ENCODE measurements at regions not wholly inside any gene's neighbourhood (a gene's known extent, or its start where the extent isn't known, plus 50 kb on each side); places are given as distances from the start of the nearest gene placed in this dataset.

GRCh38 chr3:180420804-180421203, 181.2 kb upstream of the TTC14 start:
- no peaks in the 10 kb centered on the region for H3F3A ChIP-seq (ENCODE audit: insufficient read depth, low read length, poor library complexity, severe bottlenecking)
- H3K27ac ChIP-seq (ENCODE audit: low read length), result no peak overlapping the region
- H4K20me1 ChIP-seq (ENCODE audit: insufficient read depth), result no peaks in the 10 kb centered on the region
- H3K79me2 ChIP-seq (replicated peaks; ENCODE audit: insufficient read depth, low read length), result no peaks in the 10 kb centered on the region
- no peaks in the 10 kb centered on the region for H3K9me3 ChIP-seq (ENCODE audit: low read length)
- H3K9me2 ChIP-seq (ENCODE audit: insufficient read depth, low read length), result no peaks in the 10 kb centered on the region
- H2AFZ ChIP-seq (ENCODE audit: low read depth, low read length), result no peak overlapping the region
- no peak overlapping the region for H3K4me3 ChIP-seq (ENCODE audit: low read length)
- H3K36me3 ChIP-seq (ENCODE audit: insufficient read depth, low read length), result no peaks in the 10 kb centered on the region
- no peak overlapping the region for H3K9ac ChIP-seq (ENCODE audit: low read length)
- TF ChIP-seq EZH2 (IDR thresholded peaks at IDR 0.05; ENCODE audit: borderline replicate concordance, insufficient read depth, low read length, poor library complexity, severe bottlenecking), result no peak
- TF ChIP-seq RAD21 (conservative IDR thresholded peaks at IDR 0.05), result no peak
- TF ChIP-seq SMC3 (conservative IDR thresholded peaks at IDR 0.05; ENCODE audit: poor library complexity), result no peak
- no peak for TF ChIP-seq REST (IDR thresholded peaks at IDR 0.05; ENCODE audit: borderline replicate concordance)
- no peak for TF ChIP-seq MXI1 (conservative IDR thresholded peaks at IDR 0.05; ENCODE audit: poor library complexity, severe bottlenecking)
- TF ChIP-seq EP300 (conservative IDR thresholded peaks at IDR 0.05; ENCODE audit: poor library complexity, severe bottlenecking), result no peak
- TF ChIP-seq CTCF (IDR thresholded peaks at IDR 0.05; ENCODE audit: poor library complexity, severe bottlenecking), result no peak
- no peak overlapping the region for H3K4me2 ChIP-seq (ENCODE audit: low read length)
- no peaks in the 10 kb centered on the region for H3K27me3 ChIP-seq (ENCODE audit: insufficient read depth, low read depth, low read length)

DNA sequence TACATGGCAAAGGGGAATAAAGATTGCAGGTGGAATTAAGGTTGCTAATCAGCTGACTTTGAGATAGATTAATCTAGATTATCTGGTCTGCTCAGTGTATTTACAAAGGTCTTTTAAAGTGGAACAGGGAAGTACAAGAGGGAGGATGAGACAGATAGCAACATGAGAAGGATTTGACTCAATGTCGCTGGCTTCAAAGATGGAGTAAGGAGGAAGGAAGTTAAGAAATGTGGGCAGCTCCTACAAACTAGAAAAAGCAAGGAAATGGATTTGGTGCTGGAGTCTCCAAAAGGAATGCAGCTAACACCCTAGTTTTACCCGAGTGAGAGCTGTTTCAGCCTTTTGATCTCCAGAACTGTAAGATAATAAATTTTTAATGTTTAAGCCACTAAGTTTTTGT, 180.7 kb upstream of the TTC14 start:
- Histone ChIP-seq H3K36me3 (ENCODE audit: insufficient read depth, low read length) (no peaks in the 10 kb centered on the region), H4K20me1 (ENCODE audit: insufficient read depth) (no peaks in the 10 kb centered on the region), H3K9me3 (ENCODE audit: low read length) (no peaks in the 10 kb centered on the region), H3K9me2 (ENCODE audit: insufficient read depth, low read length) (no peaks in the 10 kb centered on the region), H3K9ac (ENCODE audit: low read length) (no peak overlapping the region), H3F3A (ENCODE audit: insufficient read depth, low read length, poor library complexity, severe bottlenecking) (no peaks in the 10 kb centered on the region), H3K27ac (ENCODE audit: low read length) (no peak overlapping the region), H3K27me3 (ENCODE audit: insufficient read depth, low read depth, low read length) (no peaks in the 10 kb centered on the region), H2AFZ (ENCODE audit: low read depth, low read length) (no peak overlapping the region), H3K79me2 (replicated peaks; ENCODE audit: insufficient read depth, low read length) (no peaks in the 10 kb centered on the region), H3K4me2 (ENCODE audit: low read length) (no peak overlapping the region), H3K4me3 (ENCODE audit: low read length) (no peak overlapping the region)
- TF ChIP-seq RAD21 (conservative IDR thresholded peaks at IDR 0.05), result no peak
- TF ChIP-seq CTCF (IDR thresholded peaks at IDR 0.05; ENCODE audit: poor library complexity, severe bottlenecking), result no peak
- no peak for TF ChIP-seq POLR2AphosphoS5 (IDR thresholded peaks at IDR 0.05)
- TF ChIP-seq TAF1 (IDR thresholded peaks at IDR 0.05; ENCODE audit: low read depth), result no peak
- TF ChIP-seq REST (IDR thresholded peaks at IDR 0.05; ENCODE audit: borderline replicate concordance), result no peak
